GM12864 (cell line): ENCODE measurements at regions not wholly inside any gene's neighbourhood (a gene's known extent, or its start where the extent isn't known, plus 50 kb on each side); places are given as distances from the start of the nearest gene placed in this dataset.

Experiments
- DNase-seq: peaks from one replicate; pipeline ENCODE4 v3.0.0-alpha.2; 2011; ENCODE audit warnings: low read depth
- H3K4me3 ChIP-seq: 2 replicates; pipeline ENCODE4 v1.5.1; 2011; ENCODE audit warnings: mild to moderate bottlenecking, low read depth, low read length, control low read depth
- TF ChIP-seq, protein P1 (sequence below): IDR thresholded peaks from 2 replicates; pipeline ENCODE4 v1.5.1; 2011; ENCODE audit warnings: low read depth, mild to moderate bottlenecking, moderate library complexity, low read length, control low read depth, inconsistent platforms; ENCODE audit errors: missing control alignments

DNA sequence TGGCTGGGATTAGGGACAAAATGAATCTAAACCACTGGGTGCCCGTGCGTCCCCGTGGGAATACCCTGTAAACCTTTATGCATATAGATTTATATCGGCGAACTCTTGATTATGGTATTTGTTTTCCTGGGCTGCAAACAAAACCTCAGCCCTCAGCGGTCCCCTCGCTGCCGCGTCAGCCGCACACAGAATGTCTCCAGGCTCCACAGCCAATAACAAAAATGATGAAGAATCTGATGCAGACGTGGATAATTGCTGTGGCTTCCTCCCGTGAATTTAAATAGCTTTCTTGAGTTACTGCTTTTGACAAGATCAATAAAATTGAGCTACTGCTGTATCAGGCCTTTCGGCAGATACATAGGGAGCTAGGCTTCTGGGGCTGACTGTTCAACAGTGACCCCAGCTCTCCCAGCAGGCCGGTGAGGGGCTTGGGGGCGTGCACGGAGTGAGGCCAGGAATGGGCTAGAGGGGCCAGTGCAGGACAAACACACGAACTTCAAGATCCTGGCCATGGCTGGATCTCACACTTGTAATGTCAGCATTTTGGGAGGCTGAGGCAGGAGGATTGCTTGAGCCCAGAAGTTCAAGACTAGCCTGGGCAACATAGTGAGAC lies 125.8 kb upstream of the NCOR2 start:
- no peak for DNase-seq
- no peak overlapping the region for H3K4me3 ChIP-seq
- TF ChIP-seq, protein P1, sequence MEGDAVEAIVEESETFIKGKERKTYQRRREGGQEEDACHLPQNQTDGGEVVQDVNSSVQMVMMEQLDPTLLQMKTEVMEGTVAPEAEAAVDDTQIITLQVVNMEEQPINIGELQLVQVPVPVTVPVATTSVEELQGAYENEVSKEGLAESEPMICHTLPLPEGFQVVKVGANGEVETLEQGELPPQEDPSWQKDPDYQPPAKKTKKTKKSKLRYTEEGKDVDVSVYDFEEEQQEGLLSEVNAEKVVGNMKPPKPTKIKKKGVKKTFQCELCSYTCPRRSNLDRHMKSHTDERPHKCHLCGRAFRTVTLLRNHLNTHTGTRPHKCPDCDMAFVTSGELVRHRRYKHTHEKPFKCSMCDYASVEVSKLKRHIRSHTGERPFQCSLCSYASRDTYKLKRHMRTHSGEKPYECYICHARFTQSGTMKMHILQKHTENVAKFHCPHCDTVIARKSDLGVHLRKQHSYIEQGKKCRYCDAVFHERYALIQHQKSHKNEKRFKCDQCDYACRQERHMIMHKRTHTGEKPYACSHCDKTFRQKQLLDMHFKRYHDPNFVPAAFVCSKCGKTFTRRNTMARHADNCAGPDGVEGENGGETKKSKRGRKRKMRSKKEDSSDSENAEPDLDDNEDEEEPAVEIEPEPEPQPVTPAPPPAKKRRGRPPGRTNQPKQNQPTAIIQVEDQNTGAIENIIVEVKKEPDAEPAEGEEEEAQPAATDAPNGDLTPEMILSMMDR: no peak

DNA sequence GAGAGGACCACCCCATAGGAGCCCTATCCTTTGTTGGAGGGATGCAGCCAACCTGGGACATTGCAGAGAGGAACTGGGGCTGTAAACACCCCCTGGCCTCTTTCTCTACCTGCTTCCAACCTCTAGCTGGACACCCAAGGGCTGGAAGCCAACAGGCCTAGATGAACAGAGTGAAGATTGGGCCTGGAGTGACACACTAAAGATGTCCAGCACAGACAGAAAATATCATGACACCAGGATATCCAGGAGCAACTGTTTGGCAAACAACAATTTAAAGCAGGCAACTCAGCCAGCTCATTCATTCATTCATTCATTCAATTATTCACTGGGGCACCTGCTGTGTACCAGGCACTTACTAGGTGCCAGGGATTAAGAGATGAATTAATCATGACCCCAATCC lies 125.0 kb upstream of the NCOR2 start:
- DNase-seq: no peak
- no peak overlapping the region for H3K4me3 ChIP-seq
- TF ChIP-seq, protein P1: no peak

DNA sequence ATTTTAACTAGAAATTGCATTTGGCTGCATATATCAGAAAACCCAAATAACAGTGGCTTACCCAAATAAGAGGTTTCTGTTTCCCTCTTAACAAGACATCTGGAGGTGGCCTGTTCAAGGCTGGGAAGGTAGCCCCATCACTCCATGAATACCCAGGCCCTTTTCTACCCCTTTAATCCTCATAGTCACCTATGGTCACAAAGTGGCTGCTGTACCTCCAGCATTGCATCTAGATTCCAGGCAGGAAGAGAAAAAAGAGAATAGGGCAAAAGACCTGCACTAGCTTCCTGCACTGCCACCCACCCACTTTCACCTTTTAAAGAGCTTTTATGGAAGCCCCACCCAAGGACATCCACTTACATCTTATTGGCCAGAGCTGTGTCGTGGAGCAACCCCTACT lies 124.0 kb upstream of the NCOR2 start:
- TF ChIP-seq, protein P1: no peak
- no peak for DNase-seq
- no peak overlapping the region for H3K4me3 ChIP-seq

DNA sequence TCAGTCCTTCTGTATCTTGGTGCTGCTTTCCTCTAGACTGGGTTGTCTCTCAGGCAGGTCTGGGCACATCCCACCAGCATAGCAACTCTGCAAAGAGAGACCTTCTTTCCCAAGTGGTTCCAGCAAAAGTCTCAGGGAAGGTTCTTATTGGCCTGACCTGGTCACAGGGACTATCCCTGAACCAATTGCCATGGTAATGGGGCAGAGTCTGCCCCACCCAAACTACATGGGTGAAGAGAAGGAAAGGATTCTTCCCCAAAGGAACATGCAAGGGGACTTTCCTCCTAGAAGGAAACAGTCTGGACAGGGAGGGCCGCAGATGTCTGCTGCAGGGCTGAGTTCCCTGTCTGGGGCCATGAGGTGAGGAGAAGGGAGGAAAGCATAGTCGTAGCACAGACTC lies 122.2 kb upstream of the NCOR2 start:
- H3K4me3 ChIP-seq: no peak overlapping the region
- no peak for DNase-seq
- TF ChIP-seq, protein P1: no peak

DNA sequence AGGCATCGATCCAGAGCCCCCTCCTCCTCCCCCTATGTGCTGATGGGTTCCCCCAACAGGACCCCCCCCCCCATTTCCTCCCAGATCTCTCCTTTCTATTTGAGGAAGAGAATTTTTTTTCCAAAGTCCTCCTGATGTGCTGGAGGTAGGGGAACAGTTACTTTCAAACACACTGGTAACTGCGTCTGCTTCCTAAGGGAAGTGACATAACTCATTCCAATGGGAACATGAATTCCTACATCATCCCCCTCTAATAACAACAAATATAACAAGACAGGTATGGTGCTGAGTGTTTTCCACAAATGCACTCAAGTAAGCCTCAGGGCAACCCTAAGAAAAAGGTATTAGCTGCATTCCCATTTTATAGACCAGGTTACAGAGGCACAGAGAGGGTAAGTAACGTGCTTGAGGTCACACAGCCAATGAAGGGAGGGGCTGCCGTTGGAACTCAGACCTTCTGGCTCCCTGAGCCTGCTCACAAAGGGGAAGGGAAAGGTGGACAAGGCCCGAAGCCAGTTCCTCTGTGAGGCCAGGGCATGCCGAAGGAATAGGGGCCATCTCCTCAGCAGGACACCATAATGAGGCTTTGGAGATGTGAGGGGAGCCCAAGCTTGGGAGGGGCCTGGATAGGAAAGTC lies 121.1 kb upstream of the NCOR2 start:
- DNase-seq: no peak
- H3K4me3 ChIP-seq: no peak overlapping the region
- TF ChIP-seq, protein P1: no peak

DNA sequence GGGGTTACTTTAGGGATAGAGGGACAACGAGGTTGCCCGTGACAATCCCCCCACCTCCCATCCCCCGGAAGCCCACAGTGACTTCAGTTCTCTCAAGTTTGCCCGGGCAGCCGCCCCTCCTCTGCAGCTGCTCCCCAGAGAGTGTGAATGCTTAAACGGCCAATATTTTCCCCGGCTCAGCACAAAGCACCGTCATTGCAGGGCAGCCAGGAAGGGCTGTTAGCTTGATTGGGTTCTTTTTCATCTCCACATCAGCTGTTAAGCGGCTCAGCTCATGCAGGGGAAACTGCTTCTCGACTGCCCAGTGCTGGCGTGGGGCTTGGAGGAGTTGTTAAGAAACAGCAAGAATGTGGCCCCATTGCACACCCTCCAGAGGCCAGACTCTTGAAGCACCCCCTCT lies 120.5 kb upstream of the NCOR2 start:
- no peak for DNase-seq
- TF ChIP-seq, protein P1: no peak
- H3K4me3 ChIP-seq: no peak overlapping the region

DNA sequence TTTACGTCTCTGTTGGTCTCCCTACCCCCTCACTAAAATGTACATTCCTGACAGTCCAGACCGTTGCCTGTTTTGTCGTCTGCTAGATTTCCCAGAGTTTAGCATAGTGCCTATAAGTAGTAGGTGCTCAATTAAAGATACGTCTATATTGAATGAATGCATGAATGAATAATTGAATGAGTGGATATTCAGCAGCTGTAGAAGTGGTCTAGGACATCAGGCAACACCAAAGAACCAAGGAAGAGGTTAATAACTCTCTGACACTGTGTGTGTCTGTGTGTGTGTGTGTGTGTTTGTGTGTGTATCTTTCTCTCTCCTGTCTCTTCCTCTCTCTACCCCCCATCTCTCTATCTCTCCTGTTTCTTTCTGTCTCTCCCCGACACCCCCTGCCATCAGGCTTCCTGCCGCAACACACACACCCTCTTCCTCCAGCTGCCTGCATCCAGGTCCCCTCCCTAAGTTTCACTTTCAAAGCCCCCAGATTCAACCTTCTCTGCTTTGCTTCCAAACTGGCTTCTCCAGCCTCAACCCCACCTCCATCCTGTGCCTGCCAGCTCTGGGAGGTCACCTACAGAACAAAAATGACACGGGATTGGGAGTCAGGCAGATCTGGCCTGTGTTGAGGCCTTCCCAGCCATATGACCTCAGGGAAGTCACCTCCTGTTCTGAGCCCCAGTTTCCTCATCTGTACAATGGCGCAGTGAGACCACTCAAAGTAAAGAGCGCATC lies 119.9 kb upstream of the NCOR2 start:
- TF ChIP-seq, protein P1: no peak
- DNase-seq: no peak
- no peak overlapping the region for H3K4me3 ChIP-seq
